Left lung (tissue), 4 donors: ENCODE measurements at regions not wholly inside any gene's neighbourhood (a gene's known extent, or its start where the extent isn't known, plus 50 kb on each side); places are given as distances from the start of the nearest gene placed in this dataset.

Experiments used
- ATAC-seq: fragments of 200-7000 bp; cut with Tn5 transposase; one replicate; pipeline ENCODE4 v1.9.1; 2020; ENCODE audit warnings: moderate library complexity
- DNase-seq, 4 donors: peaks; one replicate each; pipeline ENCODE4 v3.0.0-alpha.2; 2013 to 2020
- H3K27ac ChIP-seq, 2 donors: fragments of 200-600 bp; sonication (generic) in 1 of 2; one replicate each; pipeline versions ENCODE4 v1.5.0 to v1.8.0; 2020 to 2021
- H3K27me3 ChIP-seq, 2 donors: fragments of 200-600 bp; sonication (generic) in 1 of 2; one replicate each; pipeline versions ENCODE4 v1.5.0 to v1.8.0; 2020 to 2021
- H3K36me3 ChIP-seq, 2 donors: fragments of 200-600 bp; sonication (generic) in 1 of 2; one replicate each; pipeline versions ENCODE4 v1.5.0 to v1.8.0; 2020 to 2021
- H3K4me1 ChIP-seq, 2 donors: fragments of 200-600 bp; one replicate each; pipeline ENCODE4 v1.8.0; 2021
- H3K4me3 ChIP-seq, 2 donors: fragments of 200-600 bp; sonication (generic) in 1 of 2; one replicate each; pipeline versions ENCODE4 v1.5.0 to v1.8.0; 2020 to 2021; ENCODE audit warnings: mild to moderate bottlenecking in 1 of 2
- H3K9me3 ChIP-seq, 2 donors: fragments of 200-600 bp; sonication (generic) in 1 of 2; one replicate each; pipeline versions ENCODE4 v1.5.0 to v1.8.0; 2020 to 2021
- intact Hi-C, 2 donors: fragments of 100-400 bp; cut with DNase I; formaldehyde crosslinking; loops; one replicate each; pipeline versions ENCODE4 v1.11.2 to v1.14.2; 2022
- TF ChIP-seq, protein P1 (sequence below), 2 donors: fragments of 200-600 bp; sonication (generic) in 1 of 2; IDR thresholded peaks; one replicate each; pipeline versions ENCODE4 v1.5.0 to v1.8.0; 2021; ENCODE audit warnings: antibody characterized with exemption in 2 of 2
- donor health status: DM: no; HTN: yes; CAD: no.
- donor health status: DM: no; HTN: no; CAD: no.

DNA sequence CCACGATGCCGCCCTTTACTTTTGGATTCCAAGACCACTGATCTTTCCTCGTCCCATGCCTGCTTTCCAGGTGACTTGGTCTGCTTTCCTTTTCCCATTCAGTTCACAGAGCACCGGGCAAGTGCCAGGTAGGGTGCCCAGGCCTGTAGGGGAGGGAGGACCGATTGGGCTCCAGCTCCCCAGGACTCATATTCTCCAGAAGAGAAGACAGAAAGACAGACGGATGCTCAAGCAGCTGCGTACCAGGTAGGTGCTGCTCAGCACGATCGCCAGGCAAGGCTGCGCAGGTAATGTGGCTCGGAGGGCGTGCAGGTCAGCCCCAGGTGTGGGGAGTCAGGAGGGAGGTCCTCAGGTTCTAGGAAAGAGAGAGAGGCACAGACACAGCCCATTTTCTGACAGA, 67.5 kb upstream of the ZNF423 start:
- Histone ChIP-seq H3K27me3 (no peaks in the 10 kb centered on the region), H3K9me3 (no peaks in the 10 kb centered on the region), H3K36me3 (no peaks in the 10 kb centered on the region), H3K4me3 (no peak overlapping the region), H3K27ac (no peak overlapping the region), H3K4me1 (no peaks in the 10 kb centered on the region)
- TF ChIP-seq, protein P1, sequence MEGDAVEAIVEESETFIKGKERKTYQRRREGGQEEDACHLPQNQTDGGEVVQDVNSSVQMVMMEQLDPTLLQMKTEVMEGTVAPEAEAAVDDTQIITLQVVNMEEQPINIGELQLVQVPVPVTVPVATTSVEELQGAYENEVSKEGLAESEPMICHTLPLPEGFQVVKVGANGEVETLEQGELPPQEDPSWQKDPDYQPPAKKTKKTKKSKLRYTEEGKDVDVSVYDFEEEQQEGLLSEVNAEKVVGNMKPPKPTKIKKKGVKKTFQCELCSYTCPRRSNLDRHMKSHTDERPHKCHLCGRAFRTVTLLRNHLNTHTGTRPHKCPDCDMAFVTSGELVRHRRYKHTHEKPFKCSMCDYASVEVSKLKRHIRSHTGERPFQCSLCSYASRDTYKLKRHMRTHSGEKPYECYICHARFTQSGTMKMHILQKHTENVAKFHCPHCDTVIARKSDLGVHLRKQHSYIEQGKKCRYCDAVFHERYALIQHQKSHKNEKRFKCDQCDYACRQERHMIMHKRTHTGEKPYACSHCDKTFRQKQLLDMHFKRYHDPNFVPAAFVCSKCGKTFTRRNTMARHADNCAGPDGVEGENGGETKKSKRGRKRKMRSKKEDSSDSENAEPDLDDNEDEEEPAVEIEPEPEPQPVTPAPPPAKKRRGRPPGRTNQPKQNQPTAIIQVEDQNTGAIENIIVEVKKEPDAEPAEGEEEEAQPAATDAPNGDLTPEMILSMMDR (IDR thresholded peaks at IDR 0.05) = no peak
- ATAC-seq (no peak), DNase-seq (no peak)
- intact Hi-C loops = loop anchor here in 1 of 2 donors (5.0 to 10.0 kb wide), 2 partner anchors 429 to 516 kb away; no protein-coding TSS in a partner anchor

DNA sequence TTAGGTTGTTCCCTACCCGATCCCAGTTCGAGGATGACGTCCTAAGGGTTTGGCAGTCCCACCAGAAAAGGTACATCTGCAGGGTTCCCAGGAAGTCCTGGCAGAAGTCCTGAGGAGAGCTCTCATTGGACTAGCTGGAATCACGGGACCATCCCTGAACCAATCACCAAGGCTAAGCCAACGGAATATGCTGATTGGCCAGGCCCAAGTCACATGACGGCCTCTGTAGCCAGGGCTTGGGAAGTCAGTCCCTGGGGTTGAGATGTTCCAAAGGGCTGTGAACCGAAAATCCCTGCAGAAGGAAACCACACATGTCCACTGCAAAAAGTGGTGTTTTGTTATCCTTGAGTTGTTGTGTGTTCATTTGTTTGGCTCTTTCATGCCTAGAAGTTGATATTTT, 68.2 kb upstream of the ZNF423 start:
- TF ChIP-seq, protein P1 (IDR thresholded peaks at IDR 0.05) = no peak
- Histone ChIP-seq H3K36me3 (no peaks in the 10 kb centered on the region), H3K27me3 (no peaks in the 10 kb centered on the region), H3K4me1 (no peaks in the 10 kb centered on the region), H3K4me3 (no peak overlapping the region), H3K9me3 (no peaks in the 10 kb centered on the region), H3K27ac (no peak overlapping the region)
- DNase-seq = no peak
- ATAC-seq = no peak
- intact Hi-C loops = loop anchor here in 1 of 2 donors (5.0 to 10.0 kb wide), 2 partner anchors 429 to 517 kb away; no protein-coding TSS in a partner anchor

DNA sequence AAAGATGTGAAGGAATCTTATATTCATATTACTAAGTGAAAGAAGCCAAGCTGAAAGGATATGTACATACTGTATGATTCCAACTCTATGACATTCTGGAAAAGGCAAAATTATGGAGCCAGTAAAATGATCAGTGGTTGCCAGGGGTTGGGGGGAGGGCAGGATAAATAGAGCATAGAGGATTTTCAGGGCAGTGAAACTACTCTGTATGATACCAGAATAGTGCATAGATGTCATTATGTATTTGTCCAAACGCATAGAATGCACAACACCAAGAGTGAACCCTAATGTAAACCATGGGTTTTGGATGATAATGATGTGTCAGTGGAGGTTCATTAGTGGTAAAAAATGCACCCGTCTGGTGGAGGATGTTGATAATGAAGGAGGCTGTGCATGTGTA, 71.0 kb upstream of the ZNF423 start:
- Histone ChIP-seq H3K4me1 (no peaks in the 10 kb centered on the region), H3K27me3 (no peaks in the 10 kb centered on the region), H3K4me3 (no peak overlapping the region), H3K27ac (no peak overlapping the region), H3K36me3 (no peaks in the 10 kb centered on the region), H3K9me3 (no peaks in the 10 kb centered on the region)
- DNase-seq = peak in 1 of 4 donors; percentile 27
- intact Hi-C loops = loop anchor here in 1 of 2 donors (10.0 kb wide), 1 partner anchor 432 kb away; no protein-coding TSS in a partner anchor
- TF ChIP-seq, protein P1 (IDR thresholded peaks at IDR 0.05) = no peak
- no peak for ATAC-seq

DNA sequence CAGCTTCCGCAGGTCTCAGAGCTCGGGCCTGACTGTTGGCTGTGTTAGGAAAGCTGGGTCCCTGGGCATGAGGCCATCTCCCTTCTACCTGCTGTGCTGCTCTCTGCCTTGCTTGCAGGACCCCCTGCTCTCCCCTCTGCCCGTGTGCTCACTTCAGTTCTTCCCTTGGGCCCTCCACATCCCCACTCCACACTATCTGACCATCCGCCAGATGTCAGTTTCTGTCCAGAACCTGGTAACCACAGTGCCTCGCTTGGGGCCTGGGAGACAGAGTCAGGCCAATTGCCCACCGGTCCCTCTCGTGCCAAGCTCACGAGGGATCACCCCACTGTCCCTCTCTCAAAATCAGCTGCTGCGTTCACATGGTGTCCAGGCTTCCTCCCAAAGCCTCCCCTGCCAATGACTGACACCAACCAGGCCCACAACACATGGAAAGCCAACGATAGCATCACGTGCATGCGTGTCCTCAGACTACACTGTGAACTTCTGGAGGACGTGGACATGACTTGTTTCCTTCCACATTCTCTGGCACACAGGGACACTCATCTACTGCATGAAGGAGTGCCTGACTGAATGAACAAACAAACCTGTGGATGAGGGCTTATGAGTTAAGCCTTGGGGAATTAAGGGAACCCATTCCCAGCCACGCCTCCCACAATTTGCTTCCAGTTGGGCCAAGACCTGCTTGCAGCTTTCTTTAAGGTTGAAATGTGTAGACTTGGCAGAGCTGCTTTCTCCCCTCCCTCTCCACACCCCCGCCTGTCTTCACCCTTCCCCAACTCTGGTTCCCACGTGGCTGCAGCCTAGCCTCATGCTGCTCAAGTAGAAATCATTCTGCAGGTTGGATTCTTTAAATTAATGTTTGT, 72.5 kb upstream of the ZNF423 start:
- DNase-seq = peak in 2 of 4 donors; percentile 32 to 46
- H3K9me3 ChIP-seq = no peaks in the 10 kb centered on the region
- no peaks in the 10 kb centered on the region for H3K36me3 ChIP-seq
- TF ChIP-seq, protein P1 (IDR thresholded peaks at IDR 0.05) = no peak
- no peaks in the 10 kb centered on the region for H3K4me1 ChIP-seq
- ATAC-seq = peak; percentile 94
- no peak overlapping the region for H3K4me3 ChIP-seq
- intact Hi-C loops = loop anchor here in 1 of 2 donors (10.0 kb wide), 1 partner anchor 434 kb away; no protein-coding TSS in a partner anchor
- no peak overlapping the region for H3K27ac ChIP-seq
- H3K27me3 ChIP-seq = no peaks in the 10 kb centered on the region

DNA sequence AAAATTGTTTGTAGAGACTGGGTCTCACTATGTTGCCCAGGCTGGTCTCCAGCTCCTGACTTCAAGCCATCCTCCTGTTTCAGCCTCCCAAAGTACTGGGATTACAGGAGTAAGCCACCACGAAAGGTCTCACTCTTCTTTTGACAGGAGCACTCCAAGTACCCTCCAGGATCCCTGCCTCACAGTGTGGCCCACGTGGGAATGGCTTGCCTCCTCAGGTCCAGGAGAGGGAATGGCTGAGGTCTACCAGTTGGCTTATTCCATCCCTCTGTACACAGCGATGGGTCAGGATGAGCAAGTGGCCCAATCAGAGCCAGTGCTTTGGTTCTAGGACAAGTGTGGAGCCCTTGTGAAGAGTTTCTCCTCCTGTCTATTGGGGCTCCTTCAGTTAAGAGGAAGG, 73.7 kb upstream of the ZNF423 start:
- no peaks in the 10 kb centered on the region for H3K9me3 ChIP-seq
- intact Hi-C loops = loop anchor here in 1 of 2 donors (10.0 kb wide), 1 partner anchor 435 kb away; no protein-coding TSS in a partner anchor
- no peaks in the 10 kb centered on the region for H3K4me1 ChIP-seq
- no peaks in the 10 kb centered on the region for H3K36me3 ChIP-seq
- TF ChIP-seq, protein P1 (IDR thresholded peaks at IDR 0.05) = no peak
- H3K27me3 ChIP-seq = no peaks in the 10 kb centered on the region
- no peak overlapping the region for H3K27ac ChIP-seq
- ATAC-seq = no peak
- no peak overlapping the region for H3K4me3 ChIP-seq
- DNase-seq = no peak
